ENCODE measurements at regions not wholly inside any gene's neighbourhood (a gene's known extent, or its start where the extent isn't known, plus 50 kb on each side); places are given as distances from the start of the nearest gene placed in this dataset.

GRCh38 chr10:108905821-108906220 lies 1017.5 kb downstream of the XPNPEP1 start:
- DNase-seq, result no peak

- no peak for DNase-seq
Observed at GRCh38 chr10:108905171-108905570, 1018.1 kb downstream of the XPNPEP1 start.

DNA sequence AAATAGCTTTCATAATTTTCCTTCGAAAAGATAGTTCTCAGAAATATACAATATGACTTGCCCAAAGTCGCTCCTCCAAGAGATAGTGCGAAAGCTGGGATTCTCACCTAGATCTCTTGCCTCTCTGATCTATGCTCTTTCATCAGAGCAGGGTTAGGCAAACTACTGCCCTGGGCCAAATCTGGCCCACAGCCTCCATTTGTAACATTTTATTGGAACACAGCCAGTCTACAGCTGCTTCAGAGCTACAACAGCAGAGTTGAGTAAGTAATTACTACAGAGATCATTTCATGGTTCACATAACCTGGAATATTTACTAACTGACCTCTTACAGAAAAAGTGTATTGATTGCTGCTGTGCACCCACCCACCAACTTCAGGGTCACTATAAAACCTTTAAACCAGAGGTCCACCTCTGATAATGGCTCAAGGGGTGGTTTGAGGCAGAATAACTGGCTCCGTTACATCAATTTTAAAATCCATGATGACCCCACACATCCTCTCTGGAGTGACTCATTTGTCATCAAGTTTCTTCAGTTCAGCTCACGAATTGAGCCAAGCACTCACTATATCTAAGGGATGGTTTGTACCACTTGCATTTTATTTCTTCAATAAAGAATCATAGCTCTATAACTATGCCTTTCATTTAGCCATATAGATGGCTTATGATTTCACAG lies 1019.0 kb downstream of the XPNPEP1 start:
- no peak for DNase-seq

GRCh38 chr10:108902619-108903285 lies 1020.6 kb downstream of the XPNPEP1 start:
- no peak for DNase-seq

- DNase-seq, result peak; percentile 22
Observed at GRCh38 chr10:108901781-108902618, 1021.3 kb downstream of the XPNPEP1 start.

- DNase-seq, result no peak
Observed at GRCh38 chr10:108899670-108900069, 1023.6 kb downstream of the XPNPEP1 start.

- DNase-seq, result no peak
Observed at GRCh38 chr10:108894402-108895301, 1028.7 kb downstream of the XPNPEP1 start.

- DNase-seq, result no peak
Observed at GRCh38 chr10:108877095-108877561, 1046.2 kb downstream of the XPNPEP1 start.

GRCh38 chr10:108872854-108873253 lies 1050.5 kb downstream of the XPNPEP1 start:
- no peak for DNase-seq

GRCh38 chr10:108868881-108869280 lies 1054.4 kb downstream of the XPNPEP1 start:
- no peak for DNase-seq

DNA sequence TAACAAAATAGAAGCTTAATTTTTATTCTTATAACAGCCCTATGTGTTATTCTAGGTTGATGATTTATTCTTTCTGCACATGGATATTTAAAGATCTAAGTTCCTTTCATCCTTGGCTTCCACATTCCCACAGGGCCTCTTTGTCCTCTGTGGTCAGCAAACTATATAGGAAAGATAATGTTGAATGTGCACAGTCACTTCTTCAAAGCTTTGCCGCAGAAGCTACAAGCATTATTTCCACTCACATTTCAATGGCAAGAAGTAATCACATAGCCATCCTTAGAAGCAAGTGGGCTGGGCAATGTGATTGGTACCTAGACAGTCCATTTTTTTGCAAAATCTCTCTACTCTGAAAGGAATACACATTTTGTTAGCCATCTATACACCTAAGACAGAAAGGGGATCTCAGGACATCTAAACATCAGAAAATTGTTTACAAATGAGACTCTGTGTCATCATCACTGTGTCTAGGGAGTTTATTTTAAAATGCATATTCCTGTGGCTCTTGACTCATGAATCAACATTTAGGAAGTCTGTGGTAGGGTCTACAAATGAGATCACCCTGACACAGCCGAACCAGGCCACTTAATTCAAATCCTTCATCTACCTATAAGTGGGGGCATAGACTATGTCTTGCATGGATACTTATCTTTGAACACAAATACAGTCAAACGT lies 1060.5 kb downstream of the XPNPEP1 start:
- no peak for DNase-seq

GRCh38 chr10:108861181-108861754 lies 1062.0 kb downstream of the XPNPEP1 start:
- DNase-seq, result no peak

DNA sequence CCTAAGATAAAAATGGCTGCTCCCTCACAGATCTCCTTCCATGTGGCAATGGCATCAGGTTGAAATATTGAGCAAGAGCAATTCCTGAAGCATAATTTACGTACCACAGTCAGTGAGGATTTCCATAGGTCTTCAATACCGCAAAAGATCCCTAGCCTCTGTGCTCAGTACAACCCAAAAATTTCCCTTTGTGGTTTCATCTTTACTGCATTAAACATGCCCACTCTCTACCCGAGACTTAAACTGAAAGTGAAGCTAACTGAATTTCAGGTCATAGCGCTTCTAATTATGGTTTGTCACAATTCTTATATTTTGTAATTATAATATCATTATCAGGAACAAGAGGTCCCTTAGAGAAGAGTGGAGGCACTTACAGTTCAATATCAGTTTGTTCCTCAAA lies 1071.1 kb downstream of the XPNPEP1 start:
- DNase-seq, result no peak

DNA sequence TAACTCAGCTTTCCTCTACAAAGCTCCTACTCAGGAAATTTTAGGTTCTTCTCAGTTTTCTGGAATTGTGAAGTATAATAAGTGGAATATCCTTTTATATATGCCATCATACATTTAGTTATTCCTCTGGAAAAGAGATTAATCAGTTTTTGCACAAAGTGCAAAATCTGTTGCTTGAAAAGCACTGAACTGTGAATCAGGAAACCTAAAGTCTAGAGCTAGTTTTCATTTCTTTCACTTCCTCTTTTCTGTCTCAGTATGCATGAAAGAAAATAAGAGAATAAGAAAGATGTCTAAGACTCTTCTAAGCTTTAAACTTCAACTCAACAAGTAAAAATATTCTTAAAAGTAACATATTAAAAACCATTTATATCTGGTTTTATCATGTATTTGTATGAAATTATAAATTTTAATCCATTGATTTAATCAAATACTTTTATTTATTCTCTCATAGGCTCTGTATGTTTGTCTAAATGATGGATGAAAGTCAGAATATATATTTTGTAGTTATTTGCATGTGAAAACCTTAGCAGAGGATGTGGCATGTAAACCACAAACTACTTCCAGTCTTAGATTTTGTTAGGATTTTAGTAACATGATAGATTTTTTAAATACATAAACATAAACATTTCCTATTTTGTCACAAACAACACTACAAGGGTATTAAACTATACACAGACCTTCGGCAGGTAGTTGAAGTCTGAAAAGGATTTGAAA lies 1073.0 kb downstream of the XPNPEP1 start:
- no peak for DNase-seq

GRCh38 chr10:108849688-108850087 lies 1073.6 kb downstream of the XPNPEP1 start:
- DNase-seq, result no peak

GRCh38 chr10:108849186-108849585 lies 1074.1 kb downstream of the XPNPEP1 start:
- no peak for DNase-seq

GRCh38 chr10:108848046-108848445 lies 1075.3 kb downstream of the XPNPEP1 start:
- DNase-seq, result no peak

DNA sequence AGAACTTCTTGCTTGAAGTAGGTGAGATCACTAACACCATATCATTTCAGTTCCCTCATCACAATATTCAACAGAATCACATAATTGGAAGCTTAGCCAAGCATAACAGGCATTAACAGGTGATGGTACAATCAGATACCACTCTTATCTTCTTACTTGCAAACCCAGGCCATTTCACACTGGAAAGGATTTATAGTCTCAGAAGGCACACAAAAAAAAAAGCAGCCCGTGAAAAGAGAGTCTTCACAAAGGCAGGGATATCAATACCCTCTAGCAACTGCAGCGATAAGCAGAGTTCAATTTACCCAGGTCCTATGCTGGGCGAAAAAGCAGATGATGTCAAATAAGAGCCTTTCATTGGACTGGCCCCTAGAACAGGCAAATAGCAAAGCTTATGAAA lies 1082.4 kb downstream of the XPNPEP1 start:
- DNase-seq, result no peak

- DNase-seq, result no peak
Observed at GRCh38 chr10:108836362-108836761, 1086.9 kb downstream of the XPNPEP1 start.

DNA sequence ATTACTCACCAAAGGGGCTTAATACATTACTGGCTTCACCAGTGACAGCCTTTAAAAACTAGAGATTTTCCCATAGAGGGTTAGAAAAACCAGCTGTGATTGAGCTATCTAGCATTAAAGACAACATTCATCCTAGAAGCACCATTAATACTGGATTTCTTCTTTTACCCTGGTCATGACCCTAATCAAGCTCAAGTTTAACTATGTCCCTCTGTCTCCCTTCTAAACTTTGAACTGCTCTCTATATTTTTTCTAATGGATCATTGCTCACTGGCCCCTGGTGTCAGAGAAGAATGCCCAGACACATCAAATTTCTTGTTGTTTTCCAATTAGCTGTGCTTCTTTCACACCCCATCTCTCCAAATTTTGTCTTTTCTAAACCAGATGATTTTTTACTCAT lies 1101.3 kb downstream of the XPNPEP1 start:
- no peak for DNase-seq

DNA sequence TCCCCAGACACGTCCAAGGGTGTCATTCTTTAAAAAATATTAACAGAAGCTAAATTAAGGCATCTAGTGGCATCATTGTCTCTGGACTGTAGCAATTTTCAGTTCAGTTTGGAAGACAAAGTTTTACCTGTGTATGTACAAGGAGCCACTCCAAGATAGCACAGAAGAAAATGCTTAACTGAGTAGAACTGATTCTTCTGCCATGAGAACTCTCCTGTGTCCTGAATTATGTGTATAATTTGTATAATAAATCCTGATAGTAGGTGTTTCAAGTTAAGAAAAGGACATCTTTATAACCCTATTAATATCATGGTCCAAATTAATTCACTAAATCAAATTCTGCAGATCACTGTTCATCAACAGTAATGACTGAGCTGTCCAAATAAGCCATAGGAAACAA lies 1104.0 kb downstream of the XPNPEP1 start:
- DNase-seq, result no peak

Data from femur (tissue), 1 donor.